ENCODE measurements at regions not wholly inside any gene's neighbourhood (a gene's known extent, or its start where the extent isn't known, plus 50 kb on each side); places are given as distances from the start of the nearest gene placed in this dataset.
"Not testable (repeated sequence)": the region's sequence is repeated elsewhere in the genome, so short reads cannot be mapped to it uniquely, and the experiment has no call there.

- Histone ChIP-seq H3K36me3 (no peaks in the 10 kb centered on the region), H3K4me1 (peaks cover 0 to 8% (median 0%) of the 10 kb centered on the region in 4 donors), H3K9me3 (no peaks in the 10 kb centered on the region), H3K4me3 (no peak overlapping the region), H3K27ac (no peak overlapping the region), H3K27me3 (no peaks in the 10 kb centered on the region)
- TF ChIP-seq, protein P1, sequence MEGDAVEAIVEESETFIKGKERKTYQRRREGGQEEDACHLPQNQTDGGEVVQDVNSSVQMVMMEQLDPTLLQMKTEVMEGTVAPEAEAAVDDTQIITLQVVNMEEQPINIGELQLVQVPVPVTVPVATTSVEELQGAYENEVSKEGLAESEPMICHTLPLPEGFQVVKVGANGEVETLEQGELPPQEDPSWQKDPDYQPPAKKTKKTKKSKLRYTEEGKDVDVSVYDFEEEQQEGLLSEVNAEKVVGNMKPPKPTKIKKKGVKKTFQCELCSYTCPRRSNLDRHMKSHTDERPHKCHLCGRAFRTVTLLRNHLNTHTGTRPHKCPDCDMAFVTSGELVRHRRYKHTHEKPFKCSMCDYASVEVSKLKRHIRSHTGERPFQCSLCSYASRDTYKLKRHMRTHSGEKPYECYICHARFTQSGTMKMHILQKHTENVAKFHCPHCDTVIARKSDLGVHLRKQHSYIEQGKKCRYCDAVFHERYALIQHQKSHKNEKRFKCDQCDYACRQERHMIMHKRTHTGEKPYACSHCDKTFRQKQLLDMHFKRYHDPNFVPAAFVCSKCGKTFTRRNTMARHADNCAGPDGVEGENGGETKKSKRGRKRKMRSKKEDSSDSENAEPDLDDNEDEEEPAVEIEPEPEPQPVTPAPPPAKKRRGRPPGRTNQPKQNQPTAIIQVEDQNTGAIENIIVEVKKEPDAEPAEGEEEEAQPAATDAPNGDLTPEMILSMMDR (IDR thresholded peaks at IDR 0.05) = no peak
- intact Hi-C loops (cut with DNase I; ENCODE audit: low total_unique reads) = no loop called here
- DNase-seq = no peak
These were observed 1223.2 kb downstream of the OTOL1 start for GRCh38 chr3:162719684-162720341.

- no peaks in the 10 kb centered on the region for H3K27me3 ChIP-seq
- no peaks in the 10 kb centered on the region for H3K9me3 ChIP-seq
- H3K4me1 ChIP-seq = peaks cover 0 to 8% (median 0%) of the 10 kb centered on the region in 4 donors
- intact Hi-C loops (cut with DNase I; ENCODE audit: low total_unique reads) = no loop called here
- no peak for DNase-seq
- no peak overlapping the region for H3K27ac ChIP-seq
- no peak overlapping the region for H3K4me3 ChIP-seq
- TF ChIP-seq, protein P1 (IDR thresholded peaks at IDR 0.05) = no peak
- H3K36me3 ChIP-seq = no peaks in the 10 kb centered on the region
These were observed 1225.1 kb downstream of the OTOL1 start for GRCh38 chr3:162721736-162722135.

GRCh38 chr3:162722337-162722736, 1225.7 kb downstream of the OTOL1 start:
- DNase-seq = no peak
- TF ChIP-seq, protein P1 (IDR thresholded peaks at IDR 0.05) = no peak
- Histone ChIP-seq H3K36me3 (no peaks in the 10 kb centered on the region), H3K4me3 (no peak overlapping the region), H3K27ac (no peak overlapping the region), H3K4me1 (peaks cover 0 to 8% (median 0%) of the 10 kb centered on the region in 4 donors), H3K27me3 (no peaks in the 10 kb centered on the region), H3K9me3 (no peaks in the 10 kb centered on the region)
- intact Hi-C loops (cut with DNase I; ENCODE audit: low total_unique reads) = no loop called here

GRCh38 chr3:162722796-162723195, 1226.2 kb downstream of the OTOL1 start:
- H3K27ac ChIP-seq; intact Hi-C loops (cut with DNase I; ENCODE audit: low total_unique reads): not testable (repeated sequence)

GRCh38 chr3:162729686-162730085, 1233.1 kb downstream of the OTOL1 start:
- H3K27me3 ChIP-seq = no peaks in the 10 kb centered on the region
- no peaks in the 10 kb centered on the region for H3K4me1 ChIP-seq
- no peak overlapping the region for H3K4me3 ChIP-seq
- no peak overlapping the region for H3K27ac ChIP-seq
- intact Hi-C loops (cut with DNase I; ENCODE audit: low total_unique reads) = no loop called here
- TF ChIP-seq, protein P1 (IDR thresholded peaks at IDR 0.05) = no peak
- H3K36me3 ChIP-seq = no peaks in the 10 kb centered on the region
- no peaks in the 10 kb centered on the region for H3K9me3 ChIP-seq
- DNase-seq = no peak

More at GRCh38 chr3:162722796-162723195, 1226.2 kb downstream of the OTOL1 start:
- not testable (repeated sequence) for H3K4me1 ChIP-seq, H3K9me3 ChIP-seq, DNase-seq, H3K4me3 ChIP-seq, H3K36me3 ChIP-seq, H3K27me3 ChIP-seq

DNA sequence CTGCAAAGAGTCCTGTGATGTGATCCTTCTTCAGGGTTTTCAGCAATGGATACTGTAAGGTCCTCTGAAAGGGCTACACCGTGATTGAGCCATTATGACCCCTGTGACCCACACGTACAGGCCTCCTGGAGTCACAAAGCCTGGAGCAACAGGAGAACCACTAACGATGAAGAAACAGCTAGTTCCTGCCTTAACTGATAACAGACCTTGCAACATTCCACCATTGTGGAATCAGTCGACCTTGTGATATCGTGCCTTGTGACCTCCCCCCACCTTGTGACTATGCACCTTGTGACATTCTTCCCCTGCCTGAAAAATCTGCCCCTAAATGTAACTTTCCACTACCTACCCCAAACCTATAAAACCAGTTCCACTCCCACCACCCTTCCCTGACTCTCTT, 1235.4 kb downstream of the OTOL1 start:
- intact Hi-C loops (cut with DNase I; ENCODE audit: low total_unique reads); H3K27ac ChIP-seq; H3K4me3 ChIP-seq; H3K9me3 ChIP-seq; H3K36me3 ChIP-seq; H3K27me3 ChIP-seq; DNase-seq; H3K4me1 ChIP-seq: not testable (repeated sequence)

GRCh38 chr3:162738784-162739183, 1242.2 kb downstream of the OTOL1 start:
- H3K9me3 ChIP-seq = no peaks in the 10 kb centered on the region
- H3K27ac ChIP-seq = no peak overlapping the region
- no peaks in the 10 kb centered on the region for H3K36me3 ChIP-seq
- no peak overlapping the region for H3K4me3 ChIP-seq
- no peaks in the 10 kb centered on the region for H3K4me1 ChIP-seq
- no peaks in the 10 kb centered on the region for H3K27me3 ChIP-seq
- DNase-seq = no peak
- intact Hi-C loops (cut with DNase I; ENCODE audit: low total_unique reads) = no loop called here
- TF ChIP-seq, protein P1 (IDR thresholded peaks at IDR 0.05) = no peak

Data from tibial artery (tissue), 4 donors.